ENCODE measurements at regions not wholly inside any gene's neighbourhood (a gene's known extent, or its start where the extent isn't known, plus 50 kb on each side); places are given as distances from the start of the nearest gene placed in this dataset.
"Not testable (repeated sequence)": the region's sequence is repeated elsewhere in the genome, so short reads cannot be mapped to it uniquely, and the experiment has no call there.

GRCh38 chr12:97639702-97640101 is 177.1 kb downstream of the RMST start:
- in situ Hi-C loops (cut with MboI; ENCODE audit: low pct_unique_long_range_greater_than_20kb, low sequenced_read_pairs, unreplicated experiment): no loop called here
- TF ChIP-seq, protein P1, sequence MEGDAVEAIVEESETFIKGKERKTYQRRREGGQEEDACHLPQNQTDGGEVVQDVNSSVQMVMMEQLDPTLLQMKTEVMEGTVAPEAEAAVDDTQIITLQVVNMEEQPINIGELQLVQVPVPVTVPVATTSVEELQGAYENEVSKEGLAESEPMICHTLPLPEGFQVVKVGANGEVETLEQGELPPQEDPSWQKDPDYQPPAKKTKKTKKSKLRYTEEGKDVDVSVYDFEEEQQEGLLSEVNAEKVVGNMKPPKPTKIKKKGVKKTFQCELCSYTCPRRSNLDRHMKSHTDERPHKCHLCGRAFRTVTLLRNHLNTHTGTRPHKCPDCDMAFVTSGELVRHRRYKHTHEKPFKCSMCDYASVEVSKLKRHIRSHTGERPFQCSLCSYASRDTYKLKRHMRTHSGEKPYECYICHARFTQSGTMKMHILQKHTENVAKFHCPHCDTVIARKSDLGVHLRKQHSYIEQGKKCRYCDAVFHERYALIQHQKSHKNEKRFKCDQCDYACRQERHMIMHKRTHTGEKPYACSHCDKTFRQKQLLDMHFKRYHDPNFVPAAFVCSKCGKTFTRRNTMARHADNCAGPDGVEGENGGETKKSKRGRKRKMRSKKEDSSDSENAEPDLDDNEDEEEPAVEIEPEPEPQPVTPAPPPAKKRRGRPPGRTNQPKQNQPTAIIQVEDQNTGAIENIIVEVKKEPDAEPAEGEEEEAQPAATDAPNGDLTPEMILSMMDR (IDR thresholded peaks at IDR 0.05; ENCODE audit: extremely low read depth, insufficient read depth, missing control alignments): no peak
- DNase-seq (ENCODE audit: low spot score): no peak

GRCh38 chr12:97640826-97641225 is 178.2 kb downstream of the RMST start:
- TF ChIP-seq, protein P1 (IDR thresholded peaks at IDR 0.05; ENCODE audit: extremely low read depth, insufficient read depth, missing control alignments): no peak
- in situ Hi-C loops (cut with MboI; ENCODE audit: low pct_unique_long_range_greater_than_20kb, low sequenced_read_pairs, unreplicated experiment): no loop called here
- no peak for DNase-seq (ENCODE audit: low spot score)

GRCh38 chr12:97642911-97643310 is 180.3 kb downstream of the RMST start:
- in situ Hi-C loops (cut with MboI; ENCODE audit: low pct_unique_long_range_greater_than_20kb, low sequenced_read_pairs, unreplicated experiment): no loop called here
- TF ChIP-seq, protein P1 (IDR thresholded peaks at IDR 0.05; ENCODE audit: extremely low read depth, insufficient read depth, missing control alignments): no peak
- no peak for DNase-seq (ENCODE audit: low spot score)

GRCh38 chr12:97643924-97644323 is 181.3 kb downstream of the RMST start:
- TF ChIP-seq, protein P1 (IDR thresholded peaks at IDR 0.05; ENCODE audit: extremely low read depth, insufficient read depth, missing control alignments): no peak
- in situ Hi-C loops (cut with MboI; ENCODE audit: low pct_unique_long_range_greater_than_20kb, low sequenced_read_pairs, unreplicated experiment): no loop called here
- no peak for DNase-seq (ENCODE audit: low spot score)

DNA sequence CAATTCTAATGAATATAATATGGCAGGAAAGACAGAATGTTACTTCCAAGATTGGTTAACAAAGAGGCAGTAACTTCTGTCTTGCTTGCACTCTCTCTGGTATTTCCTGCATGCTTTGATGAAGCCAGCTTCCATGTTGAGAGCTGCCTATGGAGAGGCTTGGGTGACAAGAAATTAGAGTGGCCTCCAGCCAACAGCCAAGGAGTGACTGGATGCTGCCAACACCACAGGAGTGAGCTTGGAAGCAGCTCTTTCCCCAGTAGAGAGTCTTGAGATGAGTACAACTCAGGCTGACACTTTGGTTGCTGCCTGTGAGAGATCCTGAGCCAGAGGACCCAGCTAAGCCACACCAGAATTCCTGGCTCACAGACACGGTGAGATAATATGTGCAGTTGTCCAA is 183.1 kb downstream of the RMST start:
- in situ Hi-C loops (cut with MboI; ENCODE audit: low pct_unique_long_range_greater_than_20kb, low sequenced_read_pairs, unreplicated experiment): no loop called here
- no peak for DNase-seq (ENCODE audit: low spot score)
- TF ChIP-seq, protein P1 (IDR thresholded peaks at IDR 0.05; ENCODE audit: extremely low read depth, insufficient read depth, missing control alignments): no peak

- in situ Hi-C loops (cut with MboI; ENCODE audit: low pct_unique_long_range_greater_than_20kb, low sequenced_read_pairs, unreplicated experiment): no loop called here
- TF ChIP-seq, protein P1 (IDR thresholded peaks at IDR 0.05; ENCODE audit: extremely low read depth, insufficient read depth, missing control alignments): no peak
- DNase-seq (ENCODE audit: low spot score): no peak
Observed at GRCh38 chr12:97647142-97647541, 184.5 kb downstream of the RMST start.

GRCh38 chr12:97650242-97650641 is 187.6 kb downstream of the RMST start:
- DNase-seq (ENCODE audit: low spot score): no peak
- in situ Hi-C loops (cut with MboI; ENCODE audit: low pct_unique_long_range_greater_than_20kb, low sequenced_read_pairs, unreplicated experiment): no loop called here
- TF ChIP-seq, protein P1 (IDR thresholded peaks at IDR 0.05; ENCODE audit: extremely low read depth, insufficient read depth, missing control alignments): no peak

GRCh38 chr12:97656548-97656947 is 193.9 kb downstream of the RMST start:
- DNase-seq (ENCODE audit: low spot score); in situ Hi-C loops (cut with MboI; ENCODE audit: low pct_unique_long_range_greater_than_20kb, low sequenced_read_pairs, unreplicated experiment): not testable (repeated sequence)

Measured in GM13977 (cell line).